Muscle layer of duodenum (tissue), 2 donors: ENCODE measurements at regions not wholly inside any gene's neighbourhood (a gene's known extent, or its start where the extent isn't known, plus 50 kb on each side); places are given as distances from the start of the nearest gene placed in this dataset.

Experiments used
- H3K27ac ChIP-seq: one replicate; pipeline ENCODE4 v1.7.0; 2013; ENCODE audit warnings: mild to moderate bottlenecking, low read length
- H3K27me3 ChIP-seq: one replicate; pipeline ENCODE4 v1.7.0; 2013; ENCODE audit warnings: low read depth, mild to moderate bottlenecking, control low read depth, low read length
- H3K36me3 ChIP-seq, 2 donors: one replicate each; pipeline ENCODE4 v1.7.0; 2013; ENCODE audit warnings: low read length in 2 of 2, control low read depth in 1 of 2, mild to moderate bottlenecking in 1 of 2; ENCODE audit not compliant: insufficient read depth in 2 of 2, control insufficient read depth in 1 of 2
- H3K4me1 ChIP-seq, 2 donors: one replicate each; pipeline ENCODE4 v1.7.0; 2013; ENCODE audit warnings: low read length in 2 of 2, mild to moderate bottlenecking in 2 of 2, control low read depth in 1 of 2, moderate library complexity in 1 of 2; ENCODE audit not compliant: insufficient read depth in 2 of 2, control insufficient read depth in 1 of 2
- H3K4me3 ChIP-seq, 2 donors: one replicate each; pipeline ENCODE4 v1.7.0; 2013; ENCODE audit warnings: low read length in 2 of 2, low read depth in 1 of 2, mild to moderate bottlenecking in 1 of 2
- H3K9me3 ChIP-seq, 2 donors: one replicate each; pipeline ENCODE4 v1.7.0; 2013; ENCODE audit warnings: low read length in 2 of 2, control low read depth in 1 of 2, mild to moderate bottlenecking in 1 of 2; ENCODE audit not compliant: control insufficient read depth in 1 of 2
- donor health status: healthy.

GRCh38 chr3:161754420-161755053 is 257.9 kb downstream of the OTOL1 start:
- H3K4me3 ChIP-seq, result no peak overlapping the region
- H3K27ac ChIP-seq, result no peak overlapping the region
- H3K36me3 ChIP-seq, result no peaks in the 10 kb centered on the region
- no peaks in the 10 kb centered on the region for H3K4me1 ChIP-seq
- no peaks in the 10 kb centered on the region for H3K9me3 ChIP-seq
- no peaks in the 10 kb centered on the region for H3K27me3 ChIP-seq

GRCh38 chr3:161759444-161759843 is 262.8 kb downstream of the OTOL1 start:
- H3K4me3 ChIP-seq, result no peak overlapping the region

GRCh38 chr3:161766331-161766730 is 269.7 kb downstream of the OTOL1 start:
- no peaks in the 10 kb centered on the region for H3K4me1 ChIP-seq
- no peak overlapping the region for H3K4me3 ChIP-seq
- no peaks in the 10 kb centered on the region for H3K36me3 ChIP-seq
- H3K9me3 ChIP-seq, result no peaks in the 10 kb centered on the region
- no peak overlapping the region for H3K27ac ChIP-seq
- no peaks in the 10 kb centered on the region for H3K27me3 ChIP-seq

More at GRCh38 chr3:161759444-161759843, 262.8 kb downstream of the OTOL1 start:
- Histone ChIP-seq H3K9me3 (no peaks in the 10 kb centered on the region), H3K27me3 (no peaks in the 10 kb centered on the region), H3K36me3 (no peaks in the 10 kb centered on the region), H3K4me1 (no peaks in the 10 kb centered on the region), H3K27ac (no peak overlapping the region)

- no peaks in the 10 kb centered on the region for H3K9me3 ChIP-seq
- H3K27me3 ChIP-seq, result no peaks in the 10 kb centered on the region
- no peak overlapping the region for H3K4me3 ChIP-seq
- H3K4me1 ChIP-seq, result no peaks in the 10 kb centered on the region
- no peak overlapping the region for H3K27ac ChIP-seq
- no peaks in the 10 kb centered on the region for H3K36me3 ChIP-seq
Observed at GRCh38 chr3:161770484-161771386, 274.1 kb downstream of the OTOL1 start.

GRCh38 chr3:161781381-161781780 is 284.8 kb downstream of the OTOL1 start:
- Histone ChIP-seq H3K4me3 (no peak overlapping the region), H3K36me3 (no peaks in the 10 kb centered on the region), H3K27me3 (no peaks in the 10 kb centered on the region), H3K9me3 (no peaks in the 10 kb centered on the region), H3K27ac (no peak overlapping the region), H3K4me1 (no peaks in the 10 kb centered on the region)

GRCh38 chr3:161793194-161793930 is 296.8 kb downstream of the OTOL1 start:
- no peak overlapping the region for H3K27ac ChIP-seq
- H3K9me3 ChIP-seq, result no peaks in the 10 kb centered on the region
- H3K27me3 ChIP-seq, result no peaks in the 10 kb centered on the region
- H3K4me3 ChIP-seq, result no peak overlapping the region
- no peaks in the 10 kb centered on the region for H3K4me1 ChIP-seq
- H3K36me3 ChIP-seq, result no peaks in the 10 kb centered on the region

- no peaks in the 10 kb centered on the region for H3K36me3 ChIP-seq
- no peak overlapping the region for H3K4me3 ChIP-seq
- no peaks in the 10 kb centered on the region for H3K4me1 ChIP-seq
- H3K27me3 ChIP-seq, result no peaks in the 10 kb centered on the region
- H3K9me3 ChIP-seq, result no peaks in the 10 kb centered on the region
- no peak overlapping the region for H3K27ac ChIP-seq
Observed at GRCh38 chr3:161794551-161794950, 297.9 kb downstream of the OTOL1 start.

- H3K4me1 ChIP-seq, result no peaks in the 10 kb centered on the region
- no peaks in the 10 kb centered on the region for H3K36me3 ChIP-seq
- H3K4me3 ChIP-seq, result no peak overlapping the region
- H3K27me3 ChIP-seq, result no peaks in the 10 kb centered on the region
- H3K9me3 ChIP-seq, result peaks cover 0 to 5% of the 10 kb centered on the region in 2 donors
- no peak overlapping the region for H3K27ac ChIP-seq
Observed at GRCh38 chr3:161796312-161796711, 299.7 kb downstream of the OTOL1 start.

- no peak overlapping the region for H3K4me3 ChIP-seq
- H3K36me3 ChIP-seq, result no peaks in the 10 kb centered on the region
- no peak overlapping the region for H3K27ac ChIP-seq
- H3K9me3 ChIP-seq, result peaks cover 0 to 5% of the 10 kb centered on the region in 2 donors
- H3K4me1 ChIP-seq, result no peaks in the 10 kb centered on the region
- no peaks in the 10 kb centered on the region for H3K27me3 ChIP-seq
Observed at GRCh38 chr3:161796780-161797179, 300.2 kb downstream of the OTOL1 start.

- no peaks in the 10 kb centered on the region for H3K27me3 ChIP-seq
- H3K4me3 ChIP-seq, result no peak overlapping the region
- no peak overlapping the region for H3K27ac ChIP-seq
- H3K4me1 ChIP-seq, result no peaks in the 10 kb centered on the region
- peaks cover 0 to 5% of the 10 kb centered on the region in 2 donors for H3K9me3 ChIP-seq
- H3K36me3 ChIP-seq, result no peaks in the 10 kb centered on the region
Observed at GRCh38 chr3:161798016-161798415, 301.4 kb downstream of the OTOL1 start.

GRCh38 chr3:161800985-161801559 is 304.5 kb downstream of the OTOL1 start:
- Histone ChIP-seq H3K9me3 (peaks cover 0 to 5% of the 10 kb centered on the region in 2 donors), H3K4me1 (no peaks in the 10 kb centered on the region), H3K27ac (no peak overlapping the region), H3K4me3 (no peak overlapping the region), H3K36me3 (no peaks in the 10 kb centered on the region), H3K27me3 (no peaks in the 10 kb centered on the region)
